ENCODE measurements at regions not wholly inside any gene's neighbourhood (a gene's known extent, or its start where the extent isn't known, plus 50 kb on each side); places are given as distances from the start of the nearest gene placed in this dataset.

GRCh38 chr6:11644601-11645000 lies 107.1 kb downstream of the TMEM170B start:
- TF ChIP-seq POLR2A (IDR thresholded peaks at IDR 0.05; ENCODE audit: low read depth, low read length) (no peak), JUN (IDR thresholded peaks at IDR 0.05; ENCODE audit: borderline replicate concordance, insufficient read depth, insufficient read length, low read depth) (no peak), CTCF (IDR thresholded peaks at IDR 0.05; ENCODE audit: extremely low read depth in 1 of 2, insufficient read depth in 1 of 2, low read depth in 1 of 2, low read length in 2 of 2) (no peak), POLR2AphosphoS5 (IDR thresholded peaks at IDR 0.05; ENCODE audit: insufficient read depth, low read depth, low read length) (no peak), EZH2 (IDR thresholded peaks at IDR 0.05; ENCODE audit: borderline replicate concordance, low read depth, low read length, severe bottlenecking) (no peak), GATA2 (IDR thresholded peaks at IDR 0.05; ENCODE audit: insufficient read depth, insufficient read length, low read depth, low read length) (no peak), MYC (IDR thresholded peaks at IDR 0.05; ENCODE audit: low read depth, low read length) (no peak)
- TF ChIP-seq, protein P1, sequence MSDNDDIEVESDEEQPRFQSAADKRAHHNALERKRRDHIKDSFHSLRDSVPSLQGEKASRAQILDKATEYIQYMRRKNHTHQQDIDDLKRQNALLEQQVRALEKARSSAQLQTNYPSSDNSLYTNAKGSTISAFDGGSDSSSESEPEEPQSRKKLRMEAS (IDR thresholded peaks at IDR 0.05; ENCODE audit: insufficient read depth, insufficient read length) = no peak

All from endothelial cell of umbilical vein (primary cell).